ENCODE measurements at regions not wholly inside any gene's neighbourhood (a gene's known extent, or its start where the extent isn't known, plus 50 kb on each side); places are given as distances from the start of the nearest gene placed in this dataset.
A peak's percentile ranks its signal among the peaks of the same experiment; 100 is the strongest.

- FAIRE-seq: no peak
- DNase-seq (ENCODE audit: insufficient read length, low spot score): no peak
These were observed 239.6 kb upstream of the FSTL5 start for GRCh38 chr4:162403419-162403818.

- DNase-seq (ENCODE audit: insufficient read length, low spot score): no peak
- no peak for FAIRE-seq
These were observed 237.2 kb upstream of the FSTL5 start for GRCh38 chr4:162401021-162401420.

GRCh38 chr4:162392946-162393345 is 229.1 kb upstream of the FSTL5 start:
- DNase-seq (ENCODE audit: insufficient read length, low spot score) (no peak), FAIRE-seq (no peak)

GRCh38 chr4:162366146-162366545 is 202.3 kb upstream of the FSTL5 start:
- no peak for DNase-seq (ENCODE audit: insufficient read length, low spot score)
- no peak for FAIRE-seq

GRCh38 chr4:162364651-162365050 is 200.9 kb upstream of the FSTL5 start:
- DNase-seq (ENCODE audit: insufficient read length, low spot score): no peak
- FAIRE-seq: no peak

GRCh38 chr4:162360369-162361149 is 196.8 kb upstream of the FSTL5 start:
- FAIRE-seq: no peak

GRCh38 chr4:162356181-162356580 is 192.4 kb upstream of the FSTL5 start:
- DNase-seq (ENCODE audit: insufficient read length, low spot score) (peak; percentile 10), FAIRE-seq (no peak)

More at GRCh38 chr4:162360369-162361149, 196.8 kb upstream of the FSTL5 start:
- no peak for DNase-seq (ENCODE audit: insufficient read length, low spot score)

- FAIRE-seq (no peak), DNase-seq (ENCODE audit: insufficient read length, low spot score) (no peak)
These were observed 188.8 kb upstream of the FSTL5 start for GRCh38 chr4:162352580-162353107.

GRCh38 chr4:162350331-162350730 is 186.5 kb upstream of the FSTL5 start:
- DNase-seq (ENCODE audit: insufficient read length, low spot score) (no peak), FAIRE-seq (no peak)

- DNase-seq (ENCODE audit: insufficient read length, low spot score) (no peak), FAIRE-seq (no peak)
These were observed 185.6 kb upstream of the FSTL5 start for GRCh38 chr4:162349395-162349794.

- DNase-seq (ENCODE audit: insufficient read length, low spot score) (no peak), FAIRE-seq (no peak)
These were observed 184.0 kb upstream of the FSTL5 start for GRCh38 chr4:162347842-162348213.

GRCh38 chr4:162347156-162347841 is 183.5 kb upstream of the FSTL5 start:
- FAIRE-seq (no peak), DNase-seq (ENCODE audit: insufficient read length, low spot score) (no peak)

GRCh38 chr4:162343967-162344366 is 180.2 kb upstream of the FSTL5 start:
- DNase-seq (ENCODE audit: insufficient read length, low spot score): no peak
- FAIRE-seq: no peak

- FAIRE-seq (no peak), DNase-seq (ENCODE audit: insufficient read length, low spot score) (no peak)
These were observed 177.7 kb upstream of the FSTL5 start for GRCh38 chr4:162341533-162341932.

GRCh38 chr4:162323919-162324318 is 160.1 kb upstream of the FSTL5 start:
- DNase-seq (ENCODE audit: insufficient read length, low spot score) (no peak), FAIRE-seq (no peak)

- FAIRE-seq (no peak), DNase-seq (ENCODE audit: insufficient read length, low spot score) (no peak)
These were observed 158.3 kb upstream of the FSTL5 start for GRCh38 chr4:162322054-162322453.

GRCh38 chr4:162285753-162286152 is 122.0 kb upstream of the FSTL5 start:
- no peak for FAIRE-seq
- DNase-seq (ENCODE audit: insufficient read length, low spot score): no peak

- FAIRE-seq: no peak
- no peak for DNase-seq (ENCODE audit: insufficient read length, low spot score)
These were observed 118.9 kb upstream of the FSTL5 start for GRCh38 chr4:162282684-162283083.

- no peak for FAIRE-seq
- DNase-seq (ENCODE audit: insufficient read length, low spot score): no peak
These were observed 110.6 kb upstream of the FSTL5 start for GRCh38 chr4:162274354-162274753.

- no peak for DNase-seq (ENCODE audit: insufficient read length, low spot score)
- FAIRE-seq: no peak
These were observed 108.4 kb upstream of the FSTL5 start for GRCh38 chr4:162272215-162272614.

GRCh38 chr4:162268911-162269310 is 105.1 kb upstream of the FSTL5 start:
- no peak for DNase-seq (ENCODE audit: insufficient read length, low spot score)
- no peak for FAIRE-seq

GRCh38 chr4:162265802-162266201 is 102.0 kb upstream of the FSTL5 start:
- no peak for FAIRE-seq
- no peak for DNase-seq (ENCODE audit: insufficient read length, low spot score)

Measured in HTR-8/SVneo (cell line).